ENCODE measurements at regions not wholly inside any gene's neighbourhood (a gene's known extent, or its start where the extent isn't known, plus 50 kb on each side); places are given as distances from the start of the nearest gene placed in this dataset.
"Not testable (repeated sequence)": the region's sequence is repeated elsewhere in the genome, so short reads cannot be mapped to it uniquely, and the experiment has no call there.

DNA sequence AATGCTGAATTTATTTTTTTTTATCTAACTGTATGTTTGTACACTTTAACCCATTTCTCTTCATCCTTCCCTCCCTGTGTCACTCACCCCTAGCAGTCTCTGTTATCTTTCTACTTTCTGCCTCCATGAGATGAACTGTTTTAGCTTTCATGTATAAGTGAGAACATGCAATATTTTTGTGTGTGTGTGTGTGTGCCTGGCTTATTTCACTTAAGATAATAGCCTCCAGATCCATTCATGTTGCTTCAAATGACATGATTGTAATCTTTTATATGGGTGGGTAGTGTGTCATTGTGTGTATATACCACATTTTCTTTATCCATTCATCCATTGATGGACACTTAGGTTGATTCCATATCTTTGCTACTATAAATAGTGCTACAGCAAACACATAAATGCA lies 1023.9 kb downstream of the TLE1 start:
- H3K4me3 Mint-ChIP-seq = no peak overlapping the region
- H3K9me3 Mint-ChIP-seq = peaks cover 10% of the 10 kb centered on the region
- CTCF ChIA-PET = no interaction called here
- peaks cover 3% of the 10 kb centered on the region for H3K4me1 Mint-ChIP-seq
- H3K36me3 Mint-ChIP-seq = no peaks in the 10 kb centered on the region
- no peaks in the 10 kb centered on the region for H3K27me3 Mint-ChIP-seq
- H3K27ac Mint-ChIP-seq = no peak overlapping the region
- DNase-seq = no peak

- H3K4me1 Mint-ChIP-seq = peaks cover 3% of the 10 kb centered on the region
- H3K4me3 Mint-ChIP-seq = no peak overlapping the region
- CTCF ChIA-PET = no interaction called here
- no peak for DNase-seq
- H3K9me3 Mint-ChIP-seq = peaks cover 12% of the 10 kb centered on the region
- H3K27me3 Mint-ChIP-seq = no peaks in the 10 kb centered on the region
- no peaks in the 10 kb centered on the region for H3K36me3 Mint-ChIP-seq
- H3K27ac Mint-ChIP-seq = no peak overlapping the region
Observed at GRCh38 chr9:80664327-80665210, 1024.8 kb downstream of the TLE1 start.

DNA sequence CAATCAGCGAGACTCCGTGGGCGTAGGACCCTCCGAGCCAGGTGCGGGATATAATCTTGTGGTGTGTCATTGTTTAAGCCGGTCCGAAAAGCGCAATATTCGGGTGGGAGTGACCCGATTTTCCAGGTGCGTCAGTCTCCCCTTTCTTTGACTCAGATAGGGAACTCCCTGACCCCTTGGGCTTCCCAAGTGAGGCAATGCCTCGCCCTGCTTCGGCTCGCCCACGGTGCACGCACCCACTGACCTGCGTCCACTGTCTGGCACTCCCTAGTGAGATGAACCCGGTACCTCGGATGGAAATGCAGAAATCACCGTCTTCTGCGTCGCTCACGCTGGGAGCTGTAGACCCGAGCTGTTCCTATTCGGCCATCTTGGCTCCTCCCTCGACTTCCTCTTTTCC lies 1029.6 kb downstream of the TLE1 start:
- CTCF ChIA-PET, DNase-seq, H3K36me3 Mint-ChIP-seq, H3K4me1 Mint-ChIP-seq, H3K27ac Mint-ChIP-seq, H3K4me3 Mint-ChIP-seq, H3K27me3 Mint-ChIP-seq: not testable (repeated sequence)
- H3K9me3 Mint-ChIP-seq = peaks cover 11% of the 10 kb centered on the region

DNA sequence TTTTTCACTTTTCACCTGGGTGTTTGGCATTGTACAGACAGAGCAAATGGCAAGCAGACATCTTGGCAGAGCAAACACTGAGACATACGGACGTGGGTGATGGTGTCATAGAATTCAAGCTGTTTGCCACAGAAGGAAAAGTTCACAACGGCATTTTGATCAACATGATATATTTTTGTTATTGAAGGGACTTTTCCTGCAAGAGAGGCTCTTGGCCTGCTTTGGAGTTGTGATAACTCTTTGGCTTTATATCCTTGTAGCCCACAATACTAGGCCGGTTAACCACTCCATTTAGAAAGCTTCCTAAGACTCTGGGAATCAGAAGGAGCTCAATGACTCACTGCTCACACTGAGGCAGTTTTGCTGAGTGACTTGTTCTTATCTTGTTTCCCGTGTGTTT lies 1038.3 kb downstream of the TLE1 start:
- no peak for DNase-seq
- CTCF ChIA-PET = no interaction called here
- H3K36me3 Mint-ChIP-seq = no peaks in the 10 kb centered on the region
- no peak overlapping the region for H3K4me3 Mint-ChIP-seq
- H3K27ac Mint-ChIP-seq = no peak overlapping the region
- no peaks in the 10 kb centered on the region for H3K4me1 Mint-ChIP-seq
- H3K27me3 Mint-ChIP-seq = no peaks in the 10 kb centered on the region
- H3K9me3 Mint-ChIP-seq = peaks cover 10% of the 10 kb centered on the region

DNA sequence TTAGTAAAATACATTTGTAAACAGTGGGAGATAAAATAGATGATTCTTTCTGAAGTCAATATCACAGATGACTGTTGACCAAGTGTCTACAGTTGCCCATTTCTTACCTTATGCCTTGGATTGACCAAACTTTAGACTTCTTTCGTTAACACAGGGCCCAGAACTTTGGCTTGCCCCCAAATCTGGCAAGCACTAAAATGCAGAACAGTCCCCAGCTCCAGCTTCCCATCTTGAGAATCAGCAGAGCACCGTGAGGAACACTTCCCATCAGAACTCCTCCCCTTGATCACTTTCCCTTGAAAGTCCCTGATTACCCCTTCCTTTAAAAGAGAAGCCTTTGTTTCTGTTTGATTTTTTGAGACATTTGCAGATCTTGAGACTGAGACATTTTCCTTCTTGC lies 1039.9 kb downstream of the TLE1 start:
- no peaks in the 10 kb centered on the region for H3K4me1 Mint-ChIP-seq
- H3K36me3 Mint-ChIP-seq = no peaks in the 10 kb centered on the region
- no peak for DNase-seq
- H3K27me3 Mint-ChIP-seq = no peaks in the 10 kb centered on the region
- no peak overlapping the region for H3K4me3 Mint-ChIP-seq
- H3K9me3 Mint-ChIP-seq = peaks cover 7% of the 10 kb centered on the region
- CTCF ChIA-PET = no interaction called here
- H3K27ac Mint-ChIP-seq = no peak overlapping the region

DNA sequence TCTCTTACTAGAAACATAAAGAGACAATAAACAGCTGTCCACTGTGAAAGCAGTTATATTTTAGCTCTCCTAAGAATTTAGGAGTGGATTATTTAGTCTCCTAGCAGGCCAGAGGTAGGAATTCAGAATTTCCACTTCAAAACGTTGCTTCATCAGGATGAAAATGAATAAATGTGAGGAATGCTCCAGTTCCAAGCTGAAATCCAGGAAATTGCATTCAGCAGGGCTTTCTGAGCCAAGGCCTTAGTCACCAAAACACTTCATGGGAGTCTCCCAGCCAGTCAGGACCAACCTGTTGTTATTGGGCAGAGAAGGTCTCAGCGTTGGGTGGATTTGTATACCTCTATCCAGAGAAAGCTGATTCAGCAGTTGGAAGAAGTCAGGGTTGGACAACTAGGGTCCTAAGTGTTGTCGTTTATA lies 1040.3 kb downstream of the TLE1 start:
- Mint-ChIP-seq H3K36me3 (no peaks in the 10 kb centered on the region), H3K27me3 (no peaks in the 10 kb centered on the region), H3K9me3 (peaks cover 7% of the 10 kb centered on the region), H3K4me1 (no peaks in the 10 kb centered on the region), H3K4me3 (no peak overlapping the region), H3K27ac (no peak overlapping the region)
- no peak for DNase-seq
- CTCF ChIA-PET = no interaction called here

DNA sequence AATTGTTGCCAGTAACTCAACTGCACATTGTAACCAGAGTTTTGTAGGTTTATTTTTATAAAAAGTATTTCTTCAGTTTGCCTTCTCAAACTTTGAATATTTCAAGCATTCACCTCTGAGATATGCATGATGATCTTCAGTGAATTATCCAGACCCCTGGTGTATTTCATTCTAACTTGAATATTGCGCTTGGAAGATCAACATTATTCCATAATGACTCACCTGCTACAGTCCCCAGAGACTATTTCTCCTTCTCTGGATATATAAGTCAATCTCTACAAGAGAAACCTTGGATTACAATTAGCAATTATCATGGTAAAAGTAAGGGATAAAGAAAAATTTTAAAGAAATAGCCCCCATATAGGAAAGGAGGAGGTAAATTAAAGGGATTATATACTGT lies 1041.0 kb downstream of the TLE1 start:
- Mint-ChIP-seq H3K9me3 (peaks cover 7% of the 10 kb centered on the region), H3K36me3 (no peaks in the 10 kb centered on the region), H3K27ac (no peak overlapping the region), H3K27me3 (no peaks in the 10 kb centered on the region), H3K4me3 (no peak overlapping the region), H3K4me1 (no peaks in the 10 kb centered on the region)
- no peak for DNase-seq
- CTCF ChIA-PET = no interaction called here

GRCh38 chr9:80646211-80646610 lies 1043.1 kb downstream of the TLE1 start:
- peaks cover 8% of the 10 kb centered on the region for H3K9me3 Mint-ChIP-seq
- no peak overlapping the region for H3K27ac Mint-ChIP-seq

GRCh38 chr9:80644044-80644443 lies 1045.3 kb downstream of the TLE1 start:
- Mint-ChIP-seq H3K4me3 (no peak overlapping the region), H3K9me3 (peaks cover 8% of the 10 kb centered on the region), H3K4me1 (no peaks in the 10 kb centered on the region), H3K27me3 (no peaks in the 10 kb centered on the region), H3K36me3 (no peaks in the 10 kb centered on the region), H3K27ac (no peak overlapping the region)
- DNase-seq = no peak
- CTCF ChIA-PET = no interaction called here

More at GRCh38 chr9:80646211-80646610, 1043.1 kb downstream of the TLE1 start:
- CTCF ChIA-PET = no interaction called here
- Mint-ChIP-seq H3K4me3 (no peak overlapping the region), H3K27me3 (no peaks in the 10 kb centered on the region), H3K36me3 (no peaks in the 10 kb centered on the region), H3K4me1 (no peaks in the 10 kb centered on the region)
- DNase-seq = no peak

DNA sequence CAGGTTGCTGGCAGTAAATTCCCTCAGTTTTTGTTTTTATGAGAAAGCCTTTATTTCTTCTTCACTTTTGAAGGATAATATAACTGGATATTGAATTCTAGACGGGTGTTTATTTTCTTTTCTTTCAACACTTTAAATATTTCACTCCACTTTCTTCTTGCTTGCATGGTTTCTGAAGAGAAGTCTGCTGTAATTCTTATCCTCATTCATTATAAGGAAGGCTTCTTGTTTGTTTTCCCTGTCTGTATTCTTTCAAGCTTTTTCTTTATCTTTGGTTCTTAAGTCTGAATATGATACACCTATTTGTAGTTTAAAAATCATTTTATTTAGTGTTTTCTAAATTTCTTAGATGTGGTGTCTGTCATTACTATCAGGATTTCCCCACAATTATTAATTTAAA lies 1054.3 kb downstream of the TLE1 start:
- CTCF ChIA-PET = no interaction called here

DNA sequence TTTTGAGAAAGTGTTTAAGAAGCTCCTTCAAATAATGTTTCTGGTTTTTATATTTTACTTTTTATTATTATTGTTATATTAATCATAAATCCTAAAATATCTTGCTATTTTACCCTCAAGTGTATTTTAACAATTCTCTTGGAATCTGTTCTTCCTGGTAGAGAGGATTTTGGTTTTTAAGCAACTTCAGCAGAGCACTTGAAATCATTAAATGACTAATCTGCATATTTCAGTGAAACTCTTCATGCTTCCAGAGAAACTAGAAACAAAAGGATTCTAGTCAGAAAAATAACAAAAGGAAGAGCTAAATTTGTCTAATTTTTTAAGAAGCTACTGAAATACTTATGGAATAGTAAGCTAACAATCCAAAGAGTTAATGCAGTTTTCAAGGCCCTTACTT lies 1057.3 kb downstream of the TLE1 start:
- CTCF ChIA-PET = no interaction called here
- H3K27me3 Mint-ChIP-seq = no peaks in the 10 kb centered on the region
- no peak overlapping the region for H3K27ac Mint-ChIP-seq
- DNase-seq = no peak
- no peak overlapping the region for H3K4me3 Mint-ChIP-seq
- no peaks in the 10 kb centered on the region for H3K4me1 Mint-ChIP-seq
- H3K9me3 Mint-ChIP-seq = peaks cover 16% of the 10 kb centered on the region
- H3K36me3 Mint-ChIP-seq = no peaks in the 10 kb centered on the region

More for the DNA sequence above, 1054.3 kb downstream of the TLE1 start:
- Mint-ChIP-seq H3K27ac (no peak overlapping the region), H3K4me1 (no peaks in the 10 kb centered on the region), H3K9me3 (peaks cover 13% of the 10 kb centered on the region), H3K4me3 (no peak overlapping the region), H3K27me3 (no peaks in the 10 kb centered on the region), H3K36me3 (no peaks in the 10 kb centered on the region)
- DNase-seq = no peak

- no peak overlapping the region for H3K4me3 Mint-ChIP-seq
- DNase-seq = no peak
- no peaks in the 10 kb centered on the region for H3K4me1 Mint-ChIP-seq
- no peaks in the 10 kb centered on the region for H3K27me3 Mint-ChIP-seq
- H3K9me3 Mint-ChIP-seq = no peaks in the 10 kb centered on the region
- H3K27ac Mint-ChIP-seq = no peak overlapping the region
- CTCF ChIA-PET = no interaction called here
- H3K36me3 Mint-ChIP-seq = no peaks in the 10 kb centered on the region
Observed at GRCh38 chr9:80622508-80622907, 1050.7 kb downstream of the TLE4 start.

DNA sequence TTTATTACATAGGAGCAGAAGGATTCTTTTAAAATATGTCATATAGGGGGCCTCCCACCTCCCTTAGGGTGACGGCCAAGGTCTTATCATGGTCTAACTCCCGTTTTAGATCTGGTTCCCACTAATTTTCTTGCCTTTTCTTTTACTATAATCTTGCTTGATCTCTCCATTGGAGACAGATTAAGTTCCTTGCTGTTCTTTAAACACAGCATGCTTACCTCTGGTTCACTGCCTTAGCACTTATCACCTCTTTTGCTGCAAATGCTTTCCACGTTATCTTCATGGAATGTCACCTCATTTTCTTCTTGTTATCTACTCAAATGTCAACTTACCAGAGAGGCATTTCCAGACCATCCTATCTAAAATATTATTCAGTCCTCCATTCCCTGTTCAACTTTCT lies 1047.6 kb downstream of the TLE4 start:
- H3K36me3 Mint-ChIP-seq = no peaks in the 10 kb centered on the region
- CTCF ChIA-PET = no interaction called here
- H3K4me3 Mint-ChIP-seq = no peak overlapping the region
- no peaks in the 10 kb centered on the region for H3K9me3 Mint-ChIP-seq
- no peak overlapping the region for H3K27ac Mint-ChIP-seq
- no peak for DNase-seq
- H3K4me1 Mint-ChIP-seq = no peaks in the 10 kb centered on the region
- no peaks in the 10 kb centered on the region for H3K27me3 Mint-ChIP-seq

- Mint-ChIP-seq H3K9me3 (no peaks in the 10 kb centered on the region), H3K4me3 (no peak overlapping the region), H3K36me3 (no peaks in the 10 kb centered on the region), H3K27ac (no peak overlapping the region), H3K4me1 (no peaks in the 10 kb centered on the region), H3K27me3 (no peaks in the 10 kb centered on the region)
- no peak for DNase-seq
- CTCF ChIA-PET = no interaction called here
Observed at GRCh38 chr9:80615964-80616363, 1044.2 kb downstream of the TLE4 start.

DNA sequence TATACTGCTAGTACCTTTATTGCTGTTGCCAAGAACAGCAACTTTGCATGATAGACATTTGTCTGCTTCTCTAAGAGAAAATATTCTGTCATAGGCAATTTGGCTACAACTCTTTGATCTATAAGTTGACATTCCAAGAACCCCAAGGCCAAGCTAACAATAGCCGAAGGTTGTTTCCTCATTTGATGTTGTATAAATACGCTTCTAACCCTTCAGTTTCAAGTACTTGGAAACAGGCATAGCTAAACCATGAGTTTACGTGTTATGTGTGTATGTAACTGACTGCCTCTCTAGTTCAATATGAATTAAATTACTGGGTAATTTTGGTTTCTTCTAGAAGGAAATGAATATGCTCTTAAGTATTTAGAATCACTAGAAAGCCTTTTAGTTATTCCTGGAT lies 1034.0 kb downstream of the TLE4 start:
- CTCF ChIA-PET = no interaction called here
- Mint-ChIP-seq H3K4me3 (no peak overlapping the region), H3K4me1 (no peaks in the 10 kb centered on the region), H3K27me3 (no peaks in the 10 kb centered on the region), H3K27ac (no peak overlapping the region), H3K9me3 (no peaks in the 10 kb centered on the region), H3K36me3 (no peaks in the 10 kb centered on the region)
- no peak for DNase-seq

- H3K4me1 Mint-ChIP-seq = no peaks in the 10 kb centered on the region
- CTCF ChIA-PET = no interaction called here
- no peaks in the 10 kb centered on the region for H3K27me3 Mint-ChIP-seq
- H3K9me3 Mint-ChIP-seq = no peaks in the 10 kb centered on the region
- DNase-seq = no peak
- no peaks in the 10 kb centered on the region for H3K36me3 Mint-ChIP-seq
- H3K4me3 Mint-ChIP-seq = no peak overlapping the region
- no peak overlapping the region for H3K27ac Mint-ChIP-seq
Observed at GRCh38 chr9:80605129-80605528, 1033.4 kb downstream of the TLE4 start.
